ENCODE measurements at regions not wholly inside any gene's neighbourhood (a gene's known extent, or its start where the extent isn't known, plus 50 kb on each side); places are given as distances from the start of the nearest gene placed in this dataset.

DNA sequence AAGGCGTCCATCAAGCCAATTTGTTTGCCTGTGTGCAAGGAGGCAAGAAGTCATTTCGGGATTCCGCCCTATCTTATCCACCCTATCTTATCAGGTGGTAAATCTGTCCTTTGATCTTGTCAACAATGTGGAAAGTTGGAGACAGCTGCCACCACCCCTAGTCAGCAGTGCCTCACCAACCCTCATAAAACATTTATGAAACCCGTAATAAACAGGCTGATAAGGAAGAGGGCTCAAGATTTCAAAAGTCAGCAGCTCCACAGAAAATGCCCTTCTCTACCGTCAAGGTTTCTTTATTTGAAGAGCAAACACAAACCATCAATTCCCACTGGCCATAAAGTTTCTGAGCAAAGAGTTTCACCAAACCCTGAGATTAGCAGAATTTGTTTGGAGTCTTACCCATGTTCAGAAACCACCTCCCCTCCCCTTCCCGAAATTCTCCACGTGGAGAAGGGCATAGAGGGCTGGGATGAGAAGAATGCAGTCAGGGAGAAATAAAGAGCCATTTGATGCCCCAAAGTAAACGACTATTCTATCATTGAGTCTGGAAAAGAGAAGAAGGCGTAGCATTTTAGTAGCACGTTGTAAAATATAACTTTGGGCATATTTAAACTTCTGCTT lies 196.0 kb upstream of the GPR12 start:
- H3K4me3 ChIP-seq (ENCODE audit: low read depth in 1 of 2, low read length in 2 of 2), result no peak overlapping the region
- no peak overlapping the region for H3K27ac ChIP-seq (ENCODE audit: low read depth in 2 of 2, low read length in 1 of 2)
- 28 to 34% methylated on average over 10 of the region's 10 CpGs for WGBS, 2 donors
- H3K4me1 ChIP-seq (ENCODE audit: control insufficient read depth in 2 of 2, insufficient read depth in 2 of 2, low read length in 1 of 2), result no peaks in the 10 kb centered on the region
- peaks cover 0 to 3% of the 10 kb centered on the region in 2 donors for H3K27me3 ChIP-seq (ENCODE audit: control insufficient read depth in 1 of 2, insufficient read depth in 2 of 2, low read length in 2 of 2)
- no peaks in the 10 kb centered on the region for H3K36me3 ChIP-seq (ENCODE audit: control insufficient read depth in 2 of 2, insufficient read depth in 2 of 2, low read length in 1 of 2)
- H3K9me3 ChIP-seq (ENCODE audit: control insufficient read depth in 2 of 2, insufficient read depth in 1 of 2, low read depth in 1 of 2, low read length in 1 of 2), result no peaks in the 10 kb centered on the region

DNA sequence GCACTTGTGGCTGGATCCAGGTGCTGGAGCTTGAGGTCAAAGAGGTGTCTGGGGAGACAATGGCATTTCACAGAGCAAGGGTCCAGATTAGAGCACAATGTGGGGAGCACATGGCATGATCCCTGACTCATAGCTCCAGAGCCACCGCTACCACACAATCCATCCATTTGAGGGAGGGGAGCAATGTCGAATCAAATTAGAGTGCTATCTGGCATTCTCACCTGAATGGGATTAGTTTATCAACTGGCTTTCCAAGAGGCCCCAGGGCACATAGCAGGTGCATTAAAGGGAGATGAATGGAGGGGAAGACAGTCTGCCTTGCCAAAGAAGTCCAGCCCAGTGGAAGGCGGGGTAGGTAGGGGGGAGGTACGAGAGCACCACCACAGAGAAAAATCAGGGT lies 194.4 kb upstream of the GPR12 start:
- H3K27ac ChIP-seq (ENCODE audit: low read depth in 2 of 2, low read length in 1 of 2), result no peak overlapping the region
- H3K36me3 ChIP-seq (ENCODE audit: control insufficient read depth in 2 of 2, insufficient read depth in 2 of 2, low read length in 1 of 2), result no peaks in the 10 kb centered on the region
- peaks cover 0 to 3% of the 10 kb centered on the region in 2 donors for H3K27me3 ChIP-seq (ENCODE audit: control insufficient read depth in 1 of 2, insufficient read depth in 2 of 2, low read length in 2 of 2)
- H3K4me1 ChIP-seq (ENCODE audit: control insufficient read depth in 2 of 2, insufficient read depth in 2 of 2, low read length in 1 of 2), result no peaks in the 10 kb centered on the region
- no peaks in the 10 kb centered on the region for H3K9me3 ChIP-seq (ENCODE audit: control insufficient read depth in 2 of 2, insufficient read depth in 1 of 2, low read depth in 1 of 2, low read length in 1 of 2)
- no peak overlapping the region for H3K4me3 ChIP-seq (ENCODE audit: low read depth in 1 of 2, low read length in 2 of 2)
- WGBS, 2 donors, result 61 to 72% methylated on average over 4 of the region's 4 CpGs

DNA sequence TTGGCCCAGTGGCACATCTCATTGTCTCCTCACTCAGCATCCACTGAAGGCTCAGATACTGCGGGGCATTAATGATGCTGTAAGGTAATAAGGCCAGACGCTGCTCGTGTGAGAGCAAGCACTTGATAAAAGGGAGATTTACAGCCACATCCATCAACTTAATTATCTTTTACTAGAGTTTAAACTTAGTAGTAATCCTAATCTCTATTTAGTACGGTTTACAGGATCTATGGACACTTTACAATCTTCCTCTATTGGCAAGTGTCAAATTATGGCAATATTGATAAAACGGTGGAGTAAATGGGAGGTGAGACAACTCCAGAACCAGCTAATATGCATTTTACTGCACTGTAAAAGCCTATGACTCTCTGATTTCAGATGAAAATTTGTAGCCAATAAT lies 192.7 kb upstream of the GPR12 start:
- Histone ChIP-seq H3K4me3 (ENCODE audit: low read depth in 1 of 2, low read length in 2 of 2) (no peak overlapping the region), H3K4me1 (ENCODE audit: control insufficient read depth in 2 of 2, insufficient read depth in 2 of 2, low read length in 1 of 2) (no peaks in the 10 kb centered on the region), H3K36me3 (ENCODE audit: control insufficient read depth in 2 of 2, insufficient read depth in 2 of 2, low read length in 1 of 2) (no peaks in the 10 kb centered on the region), H3K27me3 (ENCODE audit: control insufficient read depth in 1 of 2, insufficient read depth in 2 of 2, low read length in 2 of 2) (peaks cover 0 to 3% of the 10 kb centered on the region in 2 donors), H3K9me3 (ENCODE audit: control insufficient read depth in 2 of 2, insufficient read depth in 1 of 2, low read depth in 1 of 2, low read length in 1 of 2) (no peaks in the 10 kb centered on the region), H3K27ac (ENCODE audit: low read depth in 2 of 2, low read length in 1 of 2) (no peak overlapping the region)
- WGBS, 2 donors, result 67 to 78% methylated on average over 5 of the region's 5 CpGs

DNA sequence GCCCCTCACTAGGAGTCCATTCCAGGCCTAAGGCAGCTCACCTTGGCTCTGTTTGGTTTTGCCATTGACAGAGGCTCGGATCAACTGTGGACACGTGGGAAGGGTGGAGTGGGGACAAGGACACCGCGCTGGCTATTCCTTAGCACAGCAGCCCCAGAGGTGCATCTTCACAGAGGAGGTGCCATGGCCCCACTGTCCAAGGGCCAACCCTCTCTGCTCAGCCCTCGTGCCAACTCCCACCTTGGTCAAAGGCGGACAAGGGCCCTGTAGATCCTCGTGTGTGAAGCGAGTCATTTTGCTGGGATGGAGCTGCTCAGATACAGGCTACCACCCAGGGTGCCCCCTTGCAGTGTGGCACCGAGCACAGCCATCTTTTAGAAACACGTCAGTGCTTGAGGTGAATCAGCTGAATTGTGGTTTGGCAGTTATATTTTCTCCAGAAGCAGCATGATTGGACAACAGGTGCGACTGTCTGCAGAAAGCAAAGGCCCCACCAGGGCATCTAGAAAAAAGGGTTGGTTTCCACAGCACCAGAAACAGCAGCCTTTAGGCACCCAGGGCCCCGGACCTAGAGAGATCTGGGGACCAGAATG lies 192.1 kb upstream of the GPR12 start:
- no peaks in the 10 kb centered on the region for H3K36me3 ChIP-seq (ENCODE audit: control insufficient read depth in 2 of 2, insufficient read depth in 2 of 2, low read length in 1 of 2)
- H3K4me1 ChIP-seq (ENCODE audit: control insufficient read depth in 2 of 2, insufficient read depth in 2 of 2, low read length in 1 of 2), result no peaks in the 10 kb centered on the region
- H3K9me3 ChIP-seq (ENCODE audit: control insufficient read depth in 2 of 2, insufficient read depth in 1 of 2, low read depth in 1 of 2, low read length in 1 of 2), result no peaks in the 10 kb centered on the region
- whole genome bisulfite sequencing, 2 donors, result 82 to 85% methylated on average over 12 of the region's 12 CpGs
- no peak overlapping the region for H3K4me3 ChIP-seq (ENCODE audit: low read depth in 1 of 2, low read length in 2 of 2)
- peaks cover 0 to 3% of the 10 kb centered on the region in 2 donors for H3K27me3 ChIP-seq (ENCODE audit: control insufficient read depth in 1 of 2, insufficient read depth in 2 of 2, low read length in 2 of 2)
- H3K27ac ChIP-seq (ENCODE audit: low read depth in 2 of 2, low read length in 1 of 2), result no peak overlapping the region

DNA sequence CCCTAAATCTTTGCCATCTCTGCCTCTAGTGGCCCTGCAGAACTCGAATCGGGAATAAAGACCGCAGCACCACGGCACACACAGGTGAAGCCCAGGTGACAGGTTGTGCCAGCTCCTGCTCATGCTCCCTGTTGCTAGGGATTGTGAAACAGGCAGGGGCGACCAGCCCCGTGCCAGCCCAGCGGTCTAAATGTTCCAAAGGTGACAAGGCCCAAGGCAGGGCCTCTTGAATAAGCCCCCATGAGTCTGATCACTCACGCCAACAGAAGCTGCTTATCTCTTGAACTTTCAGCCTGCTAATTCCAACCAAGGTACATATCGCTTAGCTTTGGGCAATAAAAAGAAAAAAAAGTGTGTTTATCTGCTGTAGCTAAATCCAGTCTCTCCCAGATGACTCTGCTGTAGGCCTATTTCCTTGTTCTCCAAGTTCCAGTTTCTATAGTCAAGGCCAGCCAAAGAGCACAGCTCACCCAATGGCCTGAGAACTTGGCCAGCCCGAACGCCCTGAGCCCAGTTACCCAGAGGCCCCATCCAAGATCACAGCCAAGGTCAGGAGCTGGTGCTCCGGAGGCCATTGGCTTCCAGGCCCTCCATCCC lies 191.1 kb upstream of the GPR12 start:
- Histone ChIP-seq H3K4me1 (ENCODE audit: control insufficient read depth in 2 of 2, insufficient read depth in 2 of 2, low read length in 1 of 2) (no peaks in the 10 kb centered on the region), H3K9me3 (ENCODE audit: control insufficient read depth in 2 of 2, insufficient read depth in 1 of 2, low read depth in 1 of 2, low read length in 1 of 2) (no peaks in the 10 kb centered on the region), H3K4me3 (ENCODE audit: low read depth in 1 of 2, low read length in 2 of 2) (no peak overlapping the region), H3K27ac (ENCODE audit: low read depth in 2 of 2, low read length in 1 of 2) (no peak overlapping the region), H3K27me3 (ENCODE audit: control insufficient read depth in 1 of 2, insufficient read depth in 2 of 2, low read length in 2 of 2) (peaks cover 0 to 2% of the 10 kb centered on the region in 2 donors), H3K36me3 (ENCODE audit: control insufficient read depth in 2 of 2, insufficient read depth in 2 of 2, low read length in 1 of 2) (no peaks in the 10 kb centered on the region)
- WGBS, 2 donors, result 54 to 79% methylated on average over 12 of the region's 12 CpGs

DNA sequence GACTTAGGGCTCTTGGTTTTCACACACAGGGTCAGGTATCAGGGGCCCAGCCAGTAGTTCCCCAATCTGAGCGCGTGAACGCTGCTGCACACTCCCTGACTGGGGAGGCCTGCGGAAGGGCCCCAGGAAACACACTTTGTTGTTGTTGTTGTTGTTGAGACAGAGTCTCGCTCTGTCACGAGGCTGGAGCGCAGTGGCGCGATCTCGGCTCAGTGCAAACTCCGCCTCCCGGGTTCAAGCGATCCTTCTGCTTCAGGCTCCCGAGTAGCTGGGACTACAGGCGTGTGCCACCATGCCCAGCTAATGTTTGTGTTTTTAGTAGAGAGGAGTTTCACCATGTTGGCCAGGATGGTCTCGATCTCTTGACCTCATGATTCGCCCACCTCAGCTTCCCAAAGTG lies 190.4 kb upstream of the GPR12 start:
- H3K4me1 ChIP-seq (ENCODE audit: control insufficient read depth in 2 of 2, insufficient read depth in 2 of 2, low read length in 1 of 2), result no peaks in the 10 kb centered on the region
- no peak overlapping the region for H3K27ac ChIP-seq (ENCODE audit: low read depth in 2 of 2, low read length in 1 of 2)
- H3K36me3 ChIP-seq (ENCODE audit: control insufficient read depth in 2 of 2, insufficient read depth in 2 of 2, low read length in 1 of 2), result no peaks in the 10 kb centered on the region
- no peaks in the 10 kb centered on the region for H3K27me3 ChIP-seq (ENCODE audit: control insufficient read depth in 1 of 2, insufficient read depth in 2 of 2, low read length in 2 of 2)
- H3K4me3 ChIP-seq (ENCODE audit: low read depth in 1 of 2, low read length in 2 of 2), result no peak overlapping the region
- 86 to 88% methylated on average over 17 of the region's 17 CpGs for WGBS, 2 donors
- H3K9me3 ChIP-seq (ENCODE audit: control insufficient read depth in 2 of 2, insufficient read depth in 1 of 2, low read depth in 1 of 2, low read length in 1 of 2), result no peaks in the 10 kb centered on the region

DNA sequence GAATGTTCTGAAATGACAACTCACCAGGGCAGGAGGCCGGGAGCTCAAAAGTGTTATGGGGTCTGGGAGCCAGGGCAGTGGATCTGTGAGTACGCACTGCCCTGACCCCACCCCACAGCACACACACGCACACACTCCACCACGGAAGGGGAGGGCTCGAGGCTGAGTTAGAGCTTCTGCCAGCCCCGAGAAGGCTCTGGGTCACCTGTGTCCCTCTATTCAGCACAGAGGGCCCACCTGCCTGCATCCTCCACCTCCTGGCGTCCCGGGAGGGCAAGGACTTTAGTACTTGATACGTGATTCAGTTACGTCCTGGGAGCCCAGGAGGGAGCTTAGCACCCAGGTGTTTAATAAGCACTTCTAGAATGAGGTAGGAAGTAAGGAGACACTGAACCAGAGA lies 190.0 kb upstream of the GPR12 start:
- H3K4me1 ChIP-seq (ENCODE audit: control insufficient read depth in 2 of 2, insufficient read depth in 2 of 2, low read length in 1 of 2), result no peaks in the 10 kb centered on the region
- no peaks in the 10 kb centered on the region for H3K36me3 ChIP-seq (ENCODE audit: control insufficient read depth in 2 of 2, insufficient read depth in 2 of 2, low read length in 1 of 2)
- no peaks in the 10 kb centered on the region for H3K27me3 ChIP-seq (ENCODE audit: control insufficient read depth in 1 of 2, insufficient read depth in 2 of 2, low read length in 2 of 2)
- 73% methylated on average over 10 of the region's 10 CpGs for WGBS, 2 donors
- H3K9me3 ChIP-seq (ENCODE audit: control insufficient read depth in 2 of 2, insufficient read depth in 1 of 2, low read depth in 1 of 2, low read length in 1 of 2), result no peaks in the 10 kb centered on the region
- H3K27ac ChIP-seq (ENCODE audit: low read depth in 2 of 2, low read length in 1 of 2), result no peak overlapping the region
- H3K4me3 ChIP-seq (ENCODE audit: low read depth in 1 of 2, low read length in 2 of 2), result no peak overlapping the region

DNA sequence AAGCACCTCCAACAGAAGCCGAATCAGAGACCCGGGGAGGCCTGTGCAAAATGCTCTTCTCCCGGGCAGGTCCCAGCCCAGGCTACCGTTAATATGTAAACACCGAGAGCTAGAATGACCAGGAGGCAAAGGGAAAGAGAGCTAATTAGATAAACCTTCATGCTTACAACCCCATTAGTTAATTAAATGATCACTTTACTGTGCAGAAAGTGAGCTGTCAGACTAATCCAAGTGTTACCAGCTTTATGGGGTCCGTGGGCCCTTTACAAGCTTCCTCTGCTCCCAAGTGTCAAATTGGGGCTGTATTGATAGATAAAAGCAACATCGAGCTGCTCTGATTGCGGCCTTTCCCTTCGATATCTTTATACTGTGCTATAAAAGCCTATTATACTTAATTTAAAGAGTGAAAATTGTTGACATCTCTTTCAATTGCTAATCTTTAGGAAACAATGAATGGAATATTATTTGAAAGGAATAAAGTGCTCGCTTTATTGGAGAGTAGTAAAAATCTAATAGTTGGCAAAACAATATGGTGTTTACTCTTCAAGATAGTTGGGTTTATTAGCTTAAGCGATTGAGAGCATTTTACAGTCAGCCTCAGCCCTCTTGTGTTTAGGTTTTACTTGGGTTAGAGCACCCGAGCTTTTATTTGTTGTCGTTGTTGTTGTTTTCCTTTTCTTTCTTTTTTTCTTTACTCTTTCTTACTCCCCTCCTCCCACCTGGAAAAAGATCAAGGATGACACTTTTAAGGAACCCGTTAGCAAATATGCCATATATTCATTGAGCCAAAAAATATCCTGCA lies 189.3 kb upstream of the GPR12 start:
- WGBS, 2 donors, result 60 to 63% methylated on average over 14 of the region's 14 CpGs
- Histone ChIP-seq H3K4me1 (ENCODE audit: control insufficient read depth in 2 of 2, insufficient read depth in 2 of 2, low read length in 1 of 2) (no peaks in the 10 kb centered on the region), H3K9me3 (ENCODE audit: control insufficient read depth in 2 of 2, insufficient read depth in 1 of 2, low read depth in 1 of 2, low read length in 1 of 2) (no peaks in the 10 kb centered on the region), H3K27ac (ENCODE audit: low read depth in 2 of 2, low read length in 1 of 2) (no peak overlapping the region), H3K27me3 (ENCODE audit: control insufficient read depth in 1 of 2, insufficient read depth in 2 of 2, low read length in 2 of 2) (no peaks in the 10 kb centered on the region), H3K36me3 (ENCODE audit: control insufficient read depth in 2 of 2, insufficient read depth in 2 of 2, low read length in 1 of 2) (no peaks in the 10 kb centered on the region), H3K4me3 (ENCODE audit: low read depth in 1 of 2, low read length in 2 of 2) (no peak overlapping the region)

DNA sequence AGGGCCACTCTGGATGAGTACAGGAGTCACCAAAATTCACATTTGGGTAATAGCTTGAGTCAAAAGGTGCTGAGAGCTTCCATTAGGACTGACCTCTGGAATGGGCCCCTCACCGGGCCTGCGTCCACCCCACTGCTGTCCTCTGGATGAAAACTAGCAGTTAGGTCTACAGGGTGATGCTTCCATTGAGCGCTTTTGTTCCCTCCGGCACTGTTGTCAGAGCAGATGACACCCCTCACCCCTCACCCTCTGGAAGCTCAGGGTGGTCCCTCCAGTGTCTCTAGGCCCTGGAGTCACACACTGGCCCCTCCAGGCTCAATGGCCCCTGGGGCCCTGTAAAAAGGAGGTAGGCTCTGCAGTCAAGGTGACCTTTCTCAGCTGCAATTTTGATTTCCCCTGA lies 187.8 kb upstream of the GPR12 start:
- Histone ChIP-seq H3K4me3 (ENCODE audit: low read depth in 1 of 2, low read length in 2 of 2) (no peak overlapping the region), H3K27me3 (ENCODE audit: control insufficient read depth in 1 of 2, insufficient read depth in 2 of 2, low read length in 2 of 2) (no peaks in the 10 kb centered on the region), H3K36me3 (ENCODE audit: control insufficient read depth in 2 of 2, insufficient read depth in 2 of 2, low read length in 1 of 2) (no peaks in the 10 kb centered on the region), H3K9me3 (ENCODE audit: control insufficient read depth in 2 of 2, insufficient read depth in 1 of 2, low read depth in 1 of 2, low read length in 1 of 2) (no peaks in the 10 kb centered on the region), H3K27ac (ENCODE audit: low read depth in 2 of 2, low read length in 1 of 2) (no peak overlapping the region), H3K4me1 (ENCODE audit: control insufficient read depth in 2 of 2, insufficient read depth in 2 of 2, low read length in 1 of 2) (no peaks in the 10 kb centered on the region)
- 94% methylated on average over 4 of the region's 4 CpGs for WGBS, 2 donors

All from esophagus (tissue), 2 donors.